Endothelial cell of umbilical vein (primary cell): ENCODE measurements at regions not wholly inside any gene's neighbourhood (a gene's known extent, or its start where the extent isn't known, plus 50 kb on each side); places are given as distances from the start of the nearest gene placed in this dataset.

Source experiments
- BruUV-seq: library from RNA; stranded (reverse); fragments of 400-500 nt; replicated peaks from 2 replicates; lab custom pipeline; 2021; lab: Mats Ljungman, UMichigan
- CTCF ChIA-PET: fragments of 300-600, 350-600 bp; sonication (Branson Sonifier 250); formaldehyde crosslinking; loops from one replicate; lab custom pipeline; 2021; ENCODE audit warnings: antibody characterized with exemption, inconsistent platforms; lab: Charles Lee
- POLR2A ChIA-PET: fragments of 300-600, 350-600 bp; sonication (Branson Sonifier 250); formaldehyde crosslinking; loops from one replicate; lab custom pipeline; 2021; ENCODE audit warnings: antibody characterized with exemption, inconsistent platforms; lab: Charles Lee
- DNase-seq: peaks from one replicate; pipeline ENCODE4 v3.0.0-alpha.2; 2011; ENCODE audit warnings: low read depth, low spot score
- FAIRE-seq: peaks from 2 replicates; lab custom pipeline; 2011; peaks lifted over from hg19 to GRCh38; lab: Jason Lieb, UNC
- H2AFZ ChIP-seq: 2 replicates; pipeline ENCODE4 v1.6.0; 2012; ENCODE audit warnings: low read depth, low read length, control low read depth, inconsistent platforms
- H3K27ac ChIP-seq: 2 replicates; pipeline ENCODE4 v1.5.1; 2011; ENCODE audit warnings: low read depth, mild to moderate bottlenecking, control low read depth, low read length, moderate library complexity; ENCODE audit not compliant: insufficient read depth
- H3K27me3 ChIP-seq, 2 experiments: 2 replicates each; pipeline versions ENCODE4 v1.6.0 to v1.6.1; 2011; ENCODE audit warnings: low read length in 2 of 2, mixed read lengths in 1 of 2; ENCODE audit not compliant: control insufficient read depth in 2 of 2, insufficient read depth in 2 of 2
- H3K36me3 ChIP-seq, 2 experiments: 2 replicates in 1 of 2; 3 replicates in 1 of 2; pipeline ENCODE4 v1.5.1; 2011; ENCODE audit warnings: low read length in 2 of 2, mild to moderate bottlenecking in 1 of 2, moderate library complexity in 1 of 2; ENCODE audit not compliant: control insufficient read depth in 2 of 2, insufficient read depth in 2 of 2; ENCODE audit errors: extremely low read depth in 1 of 2
- H3K4me1 ChIP-seq: 3 replicates; pipeline ENCODE4 v1.5.1; 2011; ENCODE audit warnings: mild to moderate bottlenecking, low read length; ENCODE audit not compliant: control insufficient read depth, insufficient read depth; ENCODE audit errors: extremely low read depth
- H3K4me2 ChIP-seq: 2 replicates; pipeline ENCODE4 v1.6.1; 2011; ENCODE audit warnings: low read length, control low read depth, mixed read lengths; ENCODE audit not compliant: insufficient read depth
- H3K4me3 ChIP-seq, 3 experiments: fragments of 200-600 bp in 1 of 3; sonication (generic), shearing (Covaris generic) in 1 of 3; replicated peaks in 1 of 3; 2 replicates each; pipeline ENCODE4 v1.5.1; 2011 to 2016; ENCODE audit warnings: control low read depth in 3 of 3, low read length in 3 of 3, mild to moderate bottlenecking in 2 of 3, inconsistent platforms in 1 of 3, low read depth in 1 of 3, moderate library complexity in 1 of 3; ENCODE audit not compliant: insufficient read depth in 1 of 3
- H3K79me2 ChIP-seq: 2 replicates; pipeline ENCODE4 v1.6.0; 2012; ENCODE audit warnings: low read length, inconsistent platforms; ENCODE audit not compliant: control insufficient read depth, insufficient read depth
- H3K9ac ChIP-seq: replicated peaks from 2 replicates; pipeline ENCODE3; 2011; ENCODE audit warnings: low read length, control low read depth; ENCODE audit not compliant: insufficient read depth; ENCODE audit errors: extremely low read depth
- H3K9me1 ChIP-seq: replicated peaks from 3 replicates; pipeline ENCODE4 v1.6.0; 2011; ENCODE audit warnings: mild to moderate bottlenecking, low read length; ENCODE audit not compliant: control insufficient read depth, insufficient read depth; ENCODE audit errors: extremely low read depth
- H3K9me3 ChIP-seq: replicated peaks from 2 replicates; pipeline ENCODE4 v1.5.1; 2012; ENCODE audit warnings: low read length, inconsistent platforms; ENCODE audit not compliant: control insufficient read depth, insufficient read depth
- H4K20me1 ChIP-seq: replicated peaks from 2 replicates; pipeline ENCODE3; 2011; ENCODE audit warnings: mild to moderate bottlenecking, low read length; ENCODE audit not compliant: control insufficient read depth, insufficient read depth; ENCODE audit errors: extremely low read depth
- CTCF ChIP-seq, 2 donors: IDR thresholded peaks; 1 replicate in 1 of 2; 2 replicates in 1 of 2; pipeline ENCODE4 v1.5.1; 2011; ENCODE audit warnings: low read length in 2 of 2, mild to moderate bottlenecking in 2 of 2, moderate library complexity in 2 of 2, control low read depth in 1 of 2, inconsistent platforms in 1 of 2, low read depth in 1 of 2; ENCODE audit not compliant: insufficient read depth in 1 of 2; ENCODE audit errors: extremely low read depth in 1 of 2
- EZH2 ChIP-seq: IDR thresholded peaks from 2 replicates; pipeline ENCODE4 v1.6.1; 2012; ENCODE audit warnings: borderline replicate concordance, low read depth, mild to moderate bottlenecking, moderate library complexity, low read length, inconsistent platforms; ENCODE audit not compliant: severe bottlenecking
- FOS ChIP-seq: IDR thresholded peaks from 2 replicates; pipeline ENCODE4 v1.6.1; 2011; ENCODE audit warnings: mild to moderate bottlenecking, low read length, moderate library complexity, borderline replicate concordance; ENCODE audit not compliant: insufficient read depth
- GATA2 ChIP-seq: IDR thresholded peaks from 2 replicates; pipeline ENCODE4 v1.7.0; 2011; ENCODE audit warnings: low read depth, mild to moderate bottlenecking, moderate library complexity, mixed read lengths, low read length; ENCODE audit not compliant: insufficient read length, insufficient read depth
- JUN ChIP-seq: IDR thresholded peaks from 2 replicates; pipeline ENCODE4 v1.6.1; 2011; ENCODE audit warnings: borderline replicate concordance, low read depth; ENCODE audit not compliant: insufficient read length, insufficient read depth
- MAX ChIP-seq: IDR thresholded peaks from 2 replicates; pipeline ENCODE4 v1.6.1; 2011; ENCODE audit not compliant: insufficient read depth, insufficient read length
- MYC ChIP-seq: IDR thresholded peaks from one replicate; pipeline ENCODE4 v1.6.1; 2011; ENCODE audit warnings: mild to moderate bottlenecking, low read depth, low read length
- POLR2A ChIP-seq: IDR thresholded peaks from 2 replicates; pipeline ENCODE4 v1.6.1; 2012; ENCODE audit warnings: low read depth, mild to moderate bottlenecking, control low read depth, low read length
- POLR2AphosphoS5 ChIP-seq: IDR thresholded peaks from 2 replicates; pipeline ENCODE4 v1.6.1; 2012; ENCODE audit warnings: low read depth, mild to moderate bottlenecking, control low read depth, low read length, moderate library complexity; ENCODE audit not compliant: insufficient read depth
- dilution Hi-C: fragments of 300-500 bp; cut with MboI; formaldehyde crosslinking; loops from one replicate; pipeline ENCODE4 v1.15.0; 2019; ENCODE audit warnings: low sequenced_read_pairs; ENCODE audit not compliant: extremely low pct_ligation_motif_present
- intact Hi-C: fragments of 100-400 bp; cut with micrococcal nuclease; formaldehyde crosslinking; loops from one replicate; pipeline ENCODE4 v1.10.0; 2022

DNA sequence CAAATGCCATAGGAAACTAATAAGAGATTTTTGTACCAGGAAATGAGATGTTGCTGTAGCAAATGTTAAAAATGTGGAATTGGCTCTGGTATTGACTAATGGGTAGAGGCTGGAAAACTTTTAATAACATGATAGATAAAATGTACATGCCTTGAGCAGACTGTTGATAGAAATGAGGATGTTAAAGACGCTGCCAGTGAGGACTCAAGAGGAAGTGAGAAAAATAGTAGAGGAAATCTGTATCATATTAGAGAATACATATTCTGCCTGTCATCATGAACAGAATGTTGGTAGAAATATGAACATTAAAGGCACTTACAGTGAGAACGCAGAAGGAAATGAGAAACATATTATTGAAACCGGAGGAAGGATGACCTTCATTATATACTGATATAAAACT, 577.2 kb upstream of the HTR2C start:
- Histone ChIP-seq H3K36me3 (no peaks in the 10 kb centered on the region), H3K9ac (no peak overlapping the region), H3K27ac (no peak overlapping the region), H4K20me1 (no peaks in the 10 kb centered on the region), H3K79me2 (no peaks in the 10 kb centered on the region), H3K4me1 (no peaks in the 10 kb centered on the region), H3K9me1 (no peaks in the 10 kb centered on the region), H3K27me3 (no peaks in the 10 kb centered on the region), H3K4me3 (no peak overlapping the region), H3K4me2 (no peak overlapping the region), H3K9me3 (no peaks in the 10 kb centered on the region), H2AFZ (no peak overlapping the region)
- ChIA-PET POLR2A (no interaction called here), CTCF (no interaction called here)
- no peak for FAIRE-seq
- BruUV-seq, result no TSS peak
- dilution Hi-C loops (no loop called here), intact Hi-C loops (no loop called here)
- TF ChIP-seq GATA2 (no peak), CTCF (IDR thresholded peaks at IDR 0.05; ENCODE audit: extremely low read depth in 1 of 2, insufficient read depth in 1 of 2, low read depth in 1 of 2, low read length in 2 of 2) (no peak), POLR2AphosphoS5 (no peak), POLR2A (no peak), MYC (no peak), FOS (no peak), EZH2 (no peak), MAX (no peak), JUN (no peak)
- DNase-seq, result no peak
